ENCODE measurements at regions not wholly inside any gene's neighbourhood (a gene's known extent, or its start where the extent isn't known, plus 50 kb on each side); places are given as distances from the start of the nearest gene placed in this dataset.

GRCh38 chr2:150625741-150626140, 138.3 kb upstream of the RND3 start:
- no peaks in the 10 kb centered on the region for H3K27me3 ChIP-seq (ENCODE audit: insufficient read depth, low read length)

GRCh38 chr2:150625303-150625702, 137.8 kb upstream of the RND3 start:
- H3K27me3 ChIP-seq (ENCODE audit: insufficient read depth, low read length) = no peaks in the 10 kb centered on the region
- peaks cover under 1% of the 10 kb centered on the region; the same call in 1 of the 2 replicates for H3K4me1 ChIP-seq (ENCODE audit: insufficient read depth, low read length)
- no peaks in the 10 kb centered on the region for H3K36me3 ChIP-seq (ENCODE audit: insufficient read depth, low read length)
- no peak overlapping the region for H3K9ac ChIP-seq (ENCODE audit: low read depth, low read length)
- no peaks in the 10 kb centered on the region for H3K9me3 ChIP-seq (ENCODE audit: insufficient read depth, low read depth, low read length)
- H3K27ac ChIP-seq (ENCODE audit: low read depth, low read length) = no peak overlapping the region
- no peak overlapping the region for H3K4me3 ChIP-seq (ENCODE audit: low read length)

More at GRCh38 chr2:150625741-150626140, 138.3 kb upstream of the RND3 start:
- no peak overlapping the region for H3K27ac ChIP-seq (ENCODE audit: low read depth, low read length)
- no peaks in the 10 kb centered on the region for H3K4me1 ChIP-seq (ENCODE audit: insufficient read depth, low read length)
- H3K36me3 ChIP-seq (ENCODE audit: insufficient read depth, low read length) = no peaks in the 10 kb centered on the region
- H3K9ac ChIP-seq (ENCODE audit: low read depth, low read length) = no peak overlapping the region
- 80% methylated on average over 1 of the region's 2 CpGs for WGBS
- H3K9me3 ChIP-seq (ENCODE audit: insufficient read depth, low read depth, low read length) = no peaks in the 10 kb centered on the region
- H3K4me3 ChIP-seq (ENCODE audit: low read length) = no peak overlapping the region

- Histone ChIP-seq H3K4me1 (ENCODE audit: insufficient read depth, low read length) (peaks cover 4% of the 10 kb centered on the region; the same call in 1 of the 2 replicates), H3K27me3 (ENCODE audit: insufficient read depth, low read length) (no peaks in the 10 kb centered on the region), H3K4me3 (ENCODE audit: low read length) (no peak overlapping the region), H3K9me3 (ENCODE audit: insufficient read depth, low read depth, low read length) (no peaks in the 10 kb centered on the region), H3K27ac (ENCODE audit: low read depth, low read length) (no peak overlapping the region), H3K36me3 (ENCODE audit: insufficient read depth, low read length) (no peaks in the 10 kb centered on the region), H3K9ac (ENCODE audit: low read depth, low read length) (no peak overlapping the region)
- WGBS = 91% methylated on average over 4 of the region's 5 CpGs
Measured at GRCh38 chr2:150624001-150624401, 136.5 kb upstream of the RND3 start.

- WGBS = 96% methylated on average over 3 of the region's 4 CpGs
- H3K27me3 ChIP-seq (ENCODE audit: insufficient read depth, low read length) = no peaks in the 10 kb centered on the region
- no peak overlapping the region for H3K4me3 ChIP-seq (ENCODE audit: low read length)
- no peak overlapping the region for H3K27ac ChIP-seq (ENCODE audit: low read depth, low read length)
- H3K4me1 ChIP-seq (ENCODE audit: insufficient read depth, low read length) = peaks cover 4% of the 10 kb centered on the region; the same call in 1 of the 2 replicates
- no peaks in the 10 kb centered on the region for H3K36me3 ChIP-seq (ENCODE audit: insufficient read depth, low read length)
- no peaks in the 10 kb centered on the region for H3K9me3 ChIP-seq (ENCODE audit: insufficient read depth, low read depth, low read length)
- H3K9ac ChIP-seq (ENCODE audit: low read depth, low read length) = no peak overlapping the region
Measured at GRCh38 chr2:150621526-150622213, 134.2 kb upstream of the RND3 start.

- H3K4me3 ChIP-seq (ENCODE audit: low read length) = no peak overlapping the region
- H3K27ac ChIP-seq (ENCODE audit: low read depth, low read length) = no peak overlapping the region
- no peaks in the 10 kb centered on the region for H3K27me3 ChIP-seq (ENCODE audit: insufficient read depth, low read length)
- H3K36me3 ChIP-seq (ENCODE audit: insufficient read depth, low read length) = no peaks in the 10 kb centered on the region
- H3K9me3 ChIP-seq (ENCODE audit: insufficient read depth, low read depth, low read length) = no peaks in the 10 kb centered on the region
- H3K4me1 ChIP-seq (ENCODE audit: insufficient read depth, low read length) = peaks cover 4% of the 10 kb centered on the region; the same call in 1 of the 2 replicates
- 95% methylated on average over 6 of the region's 6 CpGs for WGBS
- no peak overlapping the region for H3K9ac ChIP-seq (ENCODE audit: low read depth, low read length)
Measured at GRCh38 chr2:150620855-150621254, 133.4 kb upstream of the RND3 start.

GRCh38 chr2:150620416-150620815, 132.9 kb upstream of the RND3 start:
- Histone ChIP-seq H3K27me3 (ENCODE audit: insufficient read depth, low read length) (no peaks in the 10 kb centered on the region), H3K36me3 (ENCODE audit: insufficient read depth, low read length) (no peaks in the 10 kb centered on the region), H3K4me1 (ENCODE audit: insufficient read depth, low read length) (peaks cover 4% of the 10 kb centered on the region; the same call in 1 of the 2 replicates), H3K4me3 (ENCODE audit: low read length) (no peak overlapping the region), H3K27ac (ENCODE audit: low read depth, low read length) (no peak overlapping the region), H3K9ac (ENCODE audit: low read depth, low read length) (no peak overlapping the region), H3K9me3 (ENCODE audit: insufficient read depth, low read depth, low read length) (no peaks in the 10 kb centered on the region)

- no peak overlapping the region for H3K9ac ChIP-seq (ENCODE audit: low read depth, low read length)
- no peaks in the 10 kb centered on the region for H3K36me3 ChIP-seq (ENCODE audit: insufficient read depth, low read length)
- H3K9me3 ChIP-seq (ENCODE audit: insufficient read depth, low read depth, low read length) = no peaks in the 10 kb centered on the region
- H3K27me3 ChIP-seq (ENCODE audit: insufficient read depth, low read length) = no peaks in the 10 kb centered on the region
- peaks cover 4% of the 10 kb centered on the region; the same call in 1 of the 2 replicates for H3K4me1 ChIP-seq (ENCODE audit: insufficient read depth, low read length)
- no peak overlapping the region for H3K4me3 ChIP-seq (ENCODE audit: low read length)
- WGBS = 79% methylated on average over 5 of the region's 5 CpGs
- H3K27ac ChIP-seq (ENCODE audit: low read depth, low read length) = no peak overlapping the region
Measured at GRCh38 chr2:150619607-150620330, 132.3 kb upstream of the RND3 start.

GRCh38 chr2:150618245-150618895, 130.9 kb upstream of the RND3 start:
- H3K36me3 ChIP-seq (ENCODE audit: insufficient read depth, low read length) = no peaks in the 10 kb centered on the region
- no peaks in the 10 kb centered on the region for H3K27me3 ChIP-seq (ENCODE audit: insufficient read depth, low read length)
- no peaks in the 10 kb centered on the region for H3K9me3 ChIP-seq (ENCODE audit: insufficient read depth, low read depth, low read length)
- WGBS = 93% methylated on average over 7 of the region's 7 CpGs
- H3K9ac ChIP-seq (ENCODE audit: low read depth, low read length) = no peak overlapping the region
- H3K4me1 ChIP-seq (ENCODE audit: insufficient read depth, low read length) = peaks cover 6% of the 10 kb centered on the region; the same call in 1 of the 2 replicates
- H3K27ac ChIP-seq (ENCODE audit: low read depth, low read length) = no peak overlapping the region
- no peak overlapping the region for H3K4me3 ChIP-seq (ENCODE audit: low read length)

GRCh38 chr2:150617351-150617978, 130.0 kb upstream of the RND3 start:
- H3K36me3 ChIP-seq (ENCODE audit: insufficient read depth, low read length) = no peaks in the 10 kb centered on the region

GRCh38 chr2:150612957-150613710, 125.7 kb upstream of the RND3 start:
- Histone ChIP-seq H3K4me1 (ENCODE audit: insufficient read depth, low read length) (0 out of 2 replicates have a peak, but pooled peaks cover 3% of the 10 kb centered on the region), H3K9me3 (ENCODE audit: insufficient read depth, low read depth, low read length) (no peaks in the 10 kb centered on the region), H3K9ac (ENCODE audit: low read depth, low read length) (no peak overlapping the region), H3K27me3 (ENCODE audit: insufficient read depth, low read length) (no peaks in the 10 kb centered on the region), H3K36me3 (ENCODE audit: insufficient read depth, low read length) (no peaks in the 10 kb centered on the region), H3K4me3 (ENCODE audit: low read length) (no peak overlapping the region), H3K27ac (ENCODE audit: low read depth, low read length) (no peak overlapping the region)
- WGBS = 94% methylated on average over 7 of the region's 7 CpGs

More at GRCh38 chr2:150617351-150617978, 130.0 kb upstream of the RND3 start:
- H3K27ac ChIP-seq (ENCODE audit: low read depth, low read length) = no peak overlapping the region
- H3K4me1 ChIP-seq (ENCODE audit: insufficient read depth, low read length) = peaks cover 6% of the 10 kb centered on the region; the same call in 1 of the 2 replicates
- H3K27me3 ChIP-seq (ENCODE audit: insufficient read depth, low read length) = no peaks in the 10 kb centered on the region
- no peak overlapping the region for H3K9ac ChIP-seq (ENCODE audit: low read depth, low read length)
- no peak overlapping the region for H3K4me3 ChIP-seq (ENCODE audit: low read length)
- H3K9me3 ChIP-seq (ENCODE audit: insufficient read depth, low read depth, low read length) = no peaks in the 10 kb centered on the region
- WGBS = 92% methylated on average over 6 of the region's 6 CpGs

Measured in HUES64 (cell line).